Gastroesophageal sphincter (tissue), 4 donors: ENCODE measurements at regions not wholly inside any gene's neighbourhood (a gene's known extent, or its start where the extent isn't known, plus 50 kb on each side); places are given as distances from the start of the nearest gene placed in this dataset.

ENCODE experiments used
- ATAC-seq: fragments of 150-250 bp; one replicate; pipeline ENCODE4 v1.9.1; 2016; ENCODE audit warnings: mild to moderate bottlenecking, moderate library complexity
- H3K27ac ChIP-seq, 4 donors: fragments of 200-600 bp; sonication (generic) in 3 of 4; 1 replicate in 3 of 4; 2 replicates in 1 of 4; pipeline ENCODE4 v1.5.1; 2016 to 2019
- H3K27me3 ChIP-seq: fragments of 200-600 bp; sonication (generic); one replicate; pipeline ENCODE4 v1.5.1; 2019
- H3K36me3 ChIP-seq, 2 donors: fragments of 200-600 bp; sonication (generic); one replicate each; pipeline ENCODE4 v1.5.1; 2019; ENCODE audit warnings: control low read depth in 1 of 2
- H3K4me1 ChIP-seq, 3 donors: fragments of 200-600 bp; sonication (generic); 1 replicate in 2 of 3; 2 replicates in 1 of 3; pipeline ENCODE4 v1.5.1; 2016 to 2019; ENCODE audit warnings: control low read depth in 2 of 3
- H3K4me3 ChIP-seq, 2 donors: fragments of 200-600 bp; sonication (generic); one replicate each; pipeline ENCODE4 v1.5.1; 2019; ENCODE audit warnings: mild to moderate bottlenecking in 1 of 2, moderate library complexity in 1 of 2
- H3K9me3 ChIP-seq, 3 donors: fragments of 200-600 bp; sonication (generic); one replicate each; pipeline ENCODE4 v1.5.1; 2017 to 2019; ENCODE audit warnings: control low read depth in 2 of 3
- EP300 ChIP-seq: sonication (generic); formaldehyde crosslinking; IDR thresholded peaks from one replicate; pipeline ENCODE4 v1.6.1; 2017; ENCODE audit warnings: antibody characterized with exemption, mild to moderate bottlenecking
- POLR2A ChIP-seq, 2 donors: fragments of 450-650 bp; IDR thresholded peaks; one replicate each; pipeline ENCODE4 v1.6.1; 2017; ENCODE audit warnings: antibody characterized with exemption in 2 of 2, mild to moderate bottlenecking in 2 of 2, moderate library complexity in 1 of 2
- POLR2AphosphoS5 ChIP-seq: sonication (generic); formaldehyde crosslinking; IDR thresholded peaks from one replicate; pipeline ENCODE4 v1.6.1; 2017; ENCODE audit warnings: antibody characterized with exemption
- WGBS, 2 donors: methylation state at CpG; one replicate each; pipeline ENCODE4 v1.1.5; 2018; ENCODE audit warnings: low coverage in 1 of 2; 5-methylcytosine and 5-hydroxymethylcytosine counted together
- TF ChIP-seq, protein P1 (sequence below), 4 experiments: fragments of 200-600 bp in 2 of 4; fragments of 450-650 bp in 2 of 4; sonication (generic) in 1 of 4; IDR thresholded peaks; one replicate each; pipeline ENCODE4 v1.5.1; 2017 to 2019; ENCODE audit warnings: antibody characterized with exemption in 4 of 4, mild to moderate bottlenecking in 2 of 4, moderate library complexity in 2 of 4

GRCh38 chr4:34183926-34184325, 2060.4 kb downstream of the ARAP2 start:
- H3K9me3 ChIP-seq: no peaks in the 10 kb centered on the region
- no peak for ATAC-seq
- H3K4me3 ChIP-seq: no peak overlapping the region
- no peaks in the 10 kb centered on the region for H3K36me3 ChIP-seq
- 51 to 73% methylated on average over 3 of the region's 3 CpGs for WGBS, 2 donors
- H3K4me1 ChIP-seq: no peaks in the 10 kb centered on the region
- no peak overlapping the region for H3K27ac ChIP-seq
- no peaks in the 10 kb centered on the region for H3K27me3 ChIP-seq
- TF ChIP-seq POLR2A (IDR thresholded peaks at IDR 0.05): no peak
- TF ChIP-seq, protein P1, sequence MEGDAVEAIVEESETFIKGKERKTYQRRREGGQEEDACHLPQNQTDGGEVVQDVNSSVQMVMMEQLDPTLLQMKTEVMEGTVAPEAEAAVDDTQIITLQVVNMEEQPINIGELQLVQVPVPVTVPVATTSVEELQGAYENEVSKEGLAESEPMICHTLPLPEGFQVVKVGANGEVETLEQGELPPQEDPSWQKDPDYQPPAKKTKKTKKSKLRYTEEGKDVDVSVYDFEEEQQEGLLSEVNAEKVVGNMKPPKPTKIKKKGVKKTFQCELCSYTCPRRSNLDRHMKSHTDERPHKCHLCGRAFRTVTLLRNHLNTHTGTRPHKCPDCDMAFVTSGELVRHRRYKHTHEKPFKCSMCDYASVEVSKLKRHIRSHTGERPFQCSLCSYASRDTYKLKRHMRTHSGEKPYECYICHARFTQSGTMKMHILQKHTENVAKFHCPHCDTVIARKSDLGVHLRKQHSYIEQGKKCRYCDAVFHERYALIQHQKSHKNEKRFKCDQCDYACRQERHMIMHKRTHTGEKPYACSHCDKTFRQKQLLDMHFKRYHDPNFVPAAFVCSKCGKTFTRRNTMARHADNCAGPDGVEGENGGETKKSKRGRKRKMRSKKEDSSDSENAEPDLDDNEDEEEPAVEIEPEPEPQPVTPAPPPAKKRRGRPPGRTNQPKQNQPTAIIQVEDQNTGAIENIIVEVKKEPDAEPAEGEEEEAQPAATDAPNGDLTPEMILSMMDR (IDR thresholded peaks at IDR 0.05): no peak
- TF ChIP-seq POLR2AphosphoS5: no peak
- no peak for TF ChIP-seq EP300

DNA sequence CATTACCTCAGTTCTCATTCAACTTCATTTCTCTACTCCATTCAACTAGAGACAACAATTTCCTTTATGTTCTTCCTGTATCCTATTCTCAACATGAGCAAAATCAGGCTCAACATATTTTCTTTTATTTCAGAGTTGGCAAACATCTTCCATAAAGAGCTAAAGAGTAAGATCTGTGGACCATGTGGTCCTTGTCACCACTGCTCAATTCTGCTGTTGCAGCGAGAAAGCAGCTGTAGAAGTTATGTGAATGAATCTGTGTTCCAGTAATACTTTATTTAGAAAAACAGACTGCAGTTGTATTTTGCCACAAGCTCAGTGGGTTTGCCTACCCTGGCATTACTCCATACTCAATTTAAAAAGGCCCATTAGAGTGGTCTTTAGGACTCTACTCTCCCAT, 2057.3 kb downstream of the ARAP2 start:
- Histone ChIP-seq H3K27me3 (no peaks in the 10 kb centered on the region), H3K9me3 (no peaks in the 10 kb centered on the region), H3K36me3 (no peaks in the 10 kb centered on the region), H3K4me3 (no peak overlapping the region), H3K4me1 (no peaks in the 10 kb centered on the region), H3K27ac (no peak overlapping the region)
- WGBS, 2 donors: 14 to 63% methylated on average over 1 of the region's 1 CpG
- no peak for ATAC-seq
- TF ChIP-seq, protein P1 (IDR thresholded peaks at IDR 0.05): no peak
- no peak for TF ChIP-seq POLR2AphosphoS5
- TF ChIP-seq EP300: no peak
- no peak for TF ChIP-seq POLR2A (IDR thresholded peaks at IDR 0.05)

GRCh38 chr4:34191443-34191842, 2052.9 kb downstream of the ARAP2 start:
- TF ChIP-seq EP300: no peak
- TF ChIP-seq, protein P1 (IDR thresholded peaks at IDR 0.05): no peak
- no peak for TF ChIP-seq POLR2A (IDR thresholded peaks at IDR 0.05)
- TF ChIP-seq POLR2AphosphoS5: no peak
- H3K36me3 ChIP-seq: no peaks in the 10 kb centered on the region
- H3K4me3 ChIP-seq: no peak overlapping the region
- no peak overlapping the region for H3K27ac ChIP-seq
- H3K4me1 ChIP-seq: no peaks in the 10 kb centered on the region
- H3K27me3 ChIP-seq: no peaks in the 10 kb centered on the region
- ATAC-seq: no peak
- H3K9me3 ChIP-seq: no peaks in the 10 kb centered on the region

DNA sequence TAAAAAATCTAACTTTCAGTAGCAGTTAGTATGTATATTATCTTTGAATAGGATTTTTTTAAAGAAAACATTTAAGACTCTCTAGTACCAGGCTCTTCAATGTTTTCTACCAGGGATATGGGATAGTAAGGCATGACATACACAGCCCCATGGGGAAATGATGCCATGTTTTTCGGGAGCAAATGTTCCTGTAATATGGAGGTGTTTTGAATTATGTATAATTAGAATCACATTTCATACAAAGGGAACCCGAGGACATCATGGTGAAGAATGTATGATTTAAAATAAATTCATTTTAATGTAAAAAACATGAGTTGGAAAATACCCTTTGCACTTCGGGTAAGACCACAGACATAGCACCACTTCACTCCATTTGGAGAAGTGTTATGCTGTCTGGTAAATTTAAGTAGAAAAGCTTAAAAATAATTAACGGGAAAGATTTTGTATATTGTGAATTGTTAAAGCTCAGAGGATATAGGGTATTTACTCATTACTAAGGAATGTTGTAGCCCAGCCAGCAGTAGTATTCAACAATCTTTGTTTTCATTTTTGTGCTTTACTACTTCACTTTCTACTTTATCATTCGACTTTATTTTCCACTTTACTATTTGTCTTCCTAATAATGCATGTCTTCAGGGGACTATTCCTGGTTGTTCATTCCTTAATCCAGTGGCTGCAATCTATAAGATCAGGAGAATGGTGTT, 2050.7 kb downstream of the ARAP2 start:
- Histone ChIP-seq H3K27ac (no peak overlapping the region), H3K4me1 (no peaks in the 10 kb centered on the region), H3K4me3 (no peak overlapping the region), H3K36me3 (no peaks in the 10 kb centered on the region), H3K27me3 (no peaks in the 10 kb centered on the region), H3K9me3 (no peaks in the 10 kb centered on the region)
- no peak for TF ChIP-seq POLR2A (IDR thresholded peaks at IDR 0.05)
- ATAC-seq: no peak
- WGBS, 2 donors: 63 to 76% methylated on average over 3 to 5 of the region's 5 CpGs

GRCh38 chr4:34194585-34194984, 2049.7 kb downstream of the ARAP2 start:
- TF ChIP-seq, protein P1 (IDR thresholded peaks at IDR 0.05): no peak
- TF ChIP-seq EP300 (no peak), POLR2A (IDR thresholded peaks at IDR 0.05) (no peak), POLR2AphosphoS5 (no peak)
- H3K4me1 ChIP-seq: no peaks in the 10 kb centered on the region
- no peaks in the 10 kb centered on the region for H3K9me3 ChIP-seq
- WGBS, 2 donors: 85 to 94% methylated on average over 2 of the region's 2 CpGs
- H3K36me3 ChIP-seq: no peaks in the 10 kb centered on the region
- H3K4me3 ChIP-seq: no peak overlapping the region
- no peak for ATAC-seq
- H3K27me3 ChIP-seq: no peaks in the 10 kb centered on the region
- no peak overlapping the region for H3K27ac ChIP-seq
